ENCODE measurements at regions not wholly inside any gene's neighbourhood (a gene's known extent, or its start where the extent isn't known, plus 50 kb on each side); places are given as distances from the start of the nearest gene placed in this dataset.
"Not testable (repeated sequence)": the region's sequence is repeated elsewhere in the genome, so short reads cannot be mapped to it uniquely, and the experiment has no call there.

- TF ChIP-seq POLR2A (IDR thresholded peaks at IDR 0.05); CTCF (IDR thresholded peaks at IDR 0.05 in 4 of 5, conservative IDR thresholded peaks at IDR 0.05 in 1 of 5): not testable (repeated sequence)
Measured at GRCh38 chr4:84206226-84206625, 292.9 kb downstream of the NKX6-1 start.
